Muscle of leg (tissue), 3 donors: ENCODE measurements at regions not wholly inside any gene's neighbourhood (a gene's known extent, or its start where the extent isn't known, plus 50 kb on each side); places are given as distances from the start of the nearest gene placed in this dataset.
A peak's percentile ranks its signal among the peaks of the same experiment; 100 is the strongest.

Experiments
- DNase-seq: peaks from one replicate; pipeline ENCODE4 v3.0.0; 2013
- H3K27ac ChIP-seq: one replicate; pipeline ENCODE4 v1.5.1; 2013; ENCODE audit warnings: mild to moderate bottlenecking, low read length, control low read depth
- H3K27me3 ChIP-seq: one replicate; pipeline ENCODE4 v1.6.1; 2013; ENCODE audit warnings: low read length; ENCODE audit not compliant: control insufficient read depth, insufficient read depth
- H3K36me3 ChIP-seq: one replicate; pipeline ENCODE4 v1.6.1; 2013; ENCODE audit warnings: low read length; ENCODE audit not compliant: control insufficient read depth, insufficient read depth
- H3K4me1 ChIP-seq: one replicate; pipeline ENCODE4 v1.6.1; 2013; ENCODE audit warnings: low read length; ENCODE audit not compliant: control insufficient read depth, insufficient read depth
- H3K4me3 ChIP-seq: one replicate; pipeline ENCODE4 v1.5.1; 2013; ENCODE audit warnings: low read length, control low read depth
- H3K9me3 ChIP-seq: replicated peaks from 2 replicates; pipeline ENCODE4 v1.6.1; 2013; ENCODE audit warnings: low read depth, low read length; ENCODE audit not compliant: control insufficient read depth
- WGBS: methylation state at CpG from one replicate; pipeline ENCODE4 v1.1.5; 2013; ENCODE audit warnings: missing lambda C conversion rate; ENCODE audit not compliant: insufficient coverage; 5-methylcytosine and 5-hydroxymethylcytosine counted together

DNA sequence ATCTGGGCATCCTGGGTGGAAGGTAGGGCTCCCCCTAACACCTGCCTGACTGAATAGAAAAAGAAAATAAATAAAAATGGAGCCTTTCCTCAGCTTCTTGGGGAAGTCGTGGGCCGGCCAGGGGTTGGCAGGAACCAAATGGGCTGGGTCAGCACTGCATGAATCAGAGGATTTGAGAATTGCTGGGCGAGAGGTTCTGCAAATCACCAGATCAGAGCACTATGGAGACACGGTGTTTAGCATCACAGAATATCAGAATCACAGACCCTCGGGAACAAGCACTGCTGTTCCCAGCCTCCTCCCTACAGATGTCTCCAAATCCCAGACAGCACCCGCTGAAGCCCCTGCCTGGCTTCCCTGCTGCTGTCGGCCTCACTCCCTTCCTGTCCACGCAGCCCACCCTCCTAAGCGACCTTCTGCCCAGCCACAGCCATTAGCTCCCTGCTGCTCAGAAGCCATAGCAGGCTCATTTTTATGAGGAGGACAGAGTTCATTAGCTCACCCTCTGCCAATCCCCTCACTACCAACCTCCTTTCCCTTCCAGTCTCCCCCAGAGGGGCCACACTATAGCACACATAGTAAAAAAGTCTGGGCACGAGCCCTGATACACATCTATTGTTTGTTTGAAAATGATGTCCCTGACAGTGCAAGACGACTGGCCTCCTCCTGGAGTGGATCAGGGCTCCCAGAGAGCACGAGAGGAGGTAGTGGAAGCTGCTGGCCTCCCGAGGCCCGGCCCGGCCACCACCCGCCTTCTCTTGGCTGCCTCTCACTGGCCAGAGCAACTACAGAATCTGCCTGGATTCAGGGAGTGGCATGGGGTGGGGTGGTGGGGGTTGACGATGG lies 64.6 kb upstream of the TAF1B start:
- 56% methylated on average over 13 of the region's 17 CpGs for WGBS
- H3K4me3 ChIP-seq, result no peak overlapping the region
- H3K36me3 ChIP-seq, result no peaks in the 10 kb centered on the region
- H3K27me3 ChIP-seq, result no peaks in the 10 kb centered on the region
- DNase-seq, result no peak
- H3K4me1 ChIP-seq, result peaks cover 17% of the 10 kb centered on the region
- no peaks in the 10 kb centered on the region for H3K9me3 ChIP-seq
- no peak overlapping the region for H3K27ac ChIP-seq

DNA sequence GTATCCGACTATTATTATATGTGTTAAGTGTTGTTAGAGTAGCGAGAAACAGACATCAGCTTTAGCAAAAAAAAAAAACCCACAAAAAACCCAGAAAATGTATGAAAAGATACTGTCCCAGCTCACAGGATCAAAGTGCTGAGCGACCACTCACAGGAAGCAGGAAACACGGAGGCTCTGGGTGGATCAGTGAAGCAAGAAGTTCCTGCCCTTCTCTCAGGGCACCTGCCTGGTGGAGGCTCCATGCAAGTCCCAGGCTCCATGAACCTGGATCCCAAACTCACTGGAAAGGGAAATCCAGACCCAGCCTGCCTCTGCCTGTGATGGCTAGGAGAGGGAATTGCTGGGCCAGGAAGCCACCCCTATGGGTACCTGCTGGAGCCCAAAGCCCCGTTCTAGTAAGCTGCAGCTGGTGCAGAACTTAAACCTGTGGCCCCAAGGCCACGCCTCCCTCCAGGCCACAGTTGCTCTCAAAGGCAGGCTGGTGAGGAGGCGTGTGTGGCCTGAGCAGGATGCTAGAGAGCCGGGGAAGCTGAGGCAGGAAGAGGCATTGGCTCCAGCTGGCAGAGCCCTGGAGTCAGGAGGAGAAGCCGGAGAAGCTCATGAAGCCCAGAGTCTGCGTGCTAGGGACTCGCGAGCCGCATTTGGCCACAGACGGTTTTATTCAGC lies 63.5 kb upstream of the TAF1B start:
- H3K9me3 ChIP-seq, result no peaks in the 10 kb centered on the region
- H3K4me3 ChIP-seq, result no peak overlapping the region
- H3K27ac ChIP-seq, result no peak overlapping the region
- peaks cover 8% of the 10 kb centered on the region for H3K4me1 ChIP-seq
- H3K27me3 ChIP-seq, result no peaks in the 10 kb centered on the region
- DNase-seq, result no peak
- WGBS, result 76% methylated on average over 12 of the region's 14 CpGs
- no peaks in the 10 kb centered on the region for H3K36me3 ChIP-seq

GRCh38 chr2:9780368-9781130 lies 62.7 kb upstream of the TAF1B start:
- Histone ChIP-seq H3K27ac (no peak overlapping the region), H3K9me3 (no peaks in the 10 kb centered on the region), H3K27me3 (no peaks in the 10 kb centered on the region), H3K4me1 (peaks cover 8% of the 10 kb centered on the region), H3K36me3 (no peaks in the 10 kb centered on the region), H3K4me3 (no peak overlapping the region)
- 86% methylated on average over 8 of the region's 10 CpGs for WGBS
- no peak for DNase-seq

- Histone ChIP-seq H3K4me1 (peaks cover 8% of the 10 kb centered on the region), H3K4me3 (no peak overlapping the region), H3K36me3 (no peaks in the 10 kb centered on the region), H3K9me3 (no peaks in the 10 kb centered on the region), H3K27ac (no peak overlapping the region), H3K27me3 (no peaks in the 10 kb centered on the region)
- WGBS, result 92% methylated on average over 3 of the region's 9 CpGs
- DNase-seq, result no peak
These were observed 62.0 kb upstream of the TAF1B start for GRCh38 chr2:9781252-9781651.

DNA sequence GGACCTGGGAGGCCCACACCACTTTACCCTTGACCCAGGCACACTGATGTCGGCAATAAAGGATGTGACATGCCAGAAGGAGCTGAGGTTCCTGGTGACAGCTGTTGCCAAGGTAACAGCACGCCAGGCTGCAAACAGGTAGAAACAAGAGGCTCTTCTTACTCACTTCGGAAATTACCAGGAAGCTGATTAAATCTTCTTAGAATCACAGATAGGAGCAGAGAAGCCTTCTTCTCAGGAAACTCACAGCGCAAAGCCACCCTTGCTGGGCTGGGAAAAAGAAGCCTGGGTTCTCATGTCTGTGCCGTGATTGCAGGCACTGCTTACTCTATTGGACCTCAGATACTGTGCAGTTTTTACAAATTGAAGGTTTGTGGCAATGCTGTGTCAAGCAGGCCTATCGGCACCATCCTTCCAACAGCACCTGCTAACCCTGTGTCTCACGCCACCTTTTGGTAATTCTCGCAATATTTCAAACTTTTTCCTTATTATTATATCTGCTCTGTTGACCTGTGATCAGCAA lies 61.0 kb upstream of the TAF1B start:
- 66% methylated on average over 4 of the region's 8 CpGs for WGBS
- no peaks in the 10 kb centered on the region for H3K36me3 ChIP-seq
- peak overlapping the region; percentile 9 for H3K27ac ChIP-seq
- H3K4me3 ChIP-seq, result no peak overlapping the region
- H3K4me1 ChIP-seq, result peaks cover 8% of the 10 kb centered on the region
- no peak for DNase-seq
- no peaks in the 10 kb centered on the region for H3K27me3 ChIP-seq
- H3K9me3 ChIP-seq, result no peaks in the 10 kb centered on the region

DNA sequence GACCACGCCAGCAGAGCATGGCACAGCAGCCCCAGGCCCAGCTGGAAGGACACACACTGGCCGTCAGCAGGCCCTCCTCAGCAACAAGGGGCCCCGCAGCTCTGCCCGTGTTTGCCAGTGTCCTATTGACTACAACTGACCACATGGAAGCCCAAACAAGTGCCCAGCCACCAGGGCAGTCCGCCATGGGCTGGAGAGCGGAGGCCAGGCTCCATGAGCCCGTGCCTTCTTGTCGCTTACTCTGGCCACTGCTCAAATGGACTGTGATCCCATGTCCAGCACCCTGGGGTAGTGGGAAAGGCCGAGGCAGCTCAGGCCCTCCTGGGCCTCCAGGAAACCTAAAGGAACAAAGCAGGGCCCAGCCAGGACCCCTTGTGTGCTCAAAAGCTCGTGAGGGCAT lies 53.9 kb upstream of the TAF1B start:
- Histone ChIP-seq H3K36me3 (no peaks in the 10 kb centered on the region), H3K4me1 (peaks cover 8% of the 10 kb centered on the region), H3K27me3 (no peaks in the 10 kb centered on the region), H3K9me3 (peaks cover 4% of the 10 kb centered on the region), H3K27ac (no peak overlapping the region), H3K4me3 (no peak overlapping the region)
- WGBS, result 89% methylated on average over 10 of the region's 10 CpGs
- no peak for DNase-seq

DNA sequence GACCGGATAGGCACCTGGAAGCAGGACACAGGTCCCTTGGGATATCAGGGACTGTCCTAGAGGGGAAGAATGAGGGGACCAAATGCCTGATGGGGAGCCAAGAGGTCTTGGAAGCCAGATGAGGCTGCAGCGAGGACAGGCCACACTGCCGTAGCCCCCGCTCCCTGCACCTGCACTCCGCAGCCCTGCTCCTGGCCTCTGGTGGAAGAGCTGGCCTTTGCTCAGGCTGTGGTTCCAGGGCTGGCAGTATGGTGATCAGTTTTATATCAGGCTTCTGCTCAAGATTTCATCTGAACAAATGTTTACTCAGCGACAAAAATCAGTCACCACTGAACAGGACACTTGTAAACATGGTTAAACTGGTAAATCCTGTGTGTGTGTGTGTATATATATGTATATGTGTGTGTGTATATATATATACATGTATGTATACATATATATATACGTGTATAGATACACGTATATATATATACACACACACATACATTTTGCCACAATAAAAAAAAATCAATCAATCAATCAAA lies 52.5 kb upstream of the TAF1B start:
- Histone ChIP-seq H3K4me3 (no peak overlapping the region), H3K9me3 (peaks cover 4% of the 10 kb centered on the region), H3K36me3 (no peaks in the 10 kb centered on the region), H3K27me3 (no peaks in the 10 kb centered on the region), H3K4me1 (peaks cover 8% of the 10 kb centered on the region), H3K27ac (no peak overlapping the region)
- no peak for DNase-seq
- WGBS, result 74% methylated on average over 5 of the region's 8 CpGs

GRCh38 chr2:9791711-9792110 lies 51.6 kb upstream of the TAF1B start:
- Histone ChIP-seq H3K36me3 (no peaks in the 10 kb centered on the region), H3K4me3 (no peak overlapping the region), H3K27ac (no peak overlapping the region), H3K9me3 (peaks cover 4% of the 10 kb centered on the region), H3K27me3 (no peaks in the 10 kb centered on the region), H3K4me1 (peaks cover 8% of the 10 kb centered on the region)
- DNase-seq, result no peak
- 75% methylated on average over 4 of the region's 4 CpGs for WGBS

GRCh38 chr2:9793156-9793917 lies 49.9 kb upstream of the TAF1B start:
- 76% methylated on average over 12 of the region's 13 CpGs for WGBS
- no peak overlapping the region for H3K27ac ChIP-seq
- DNase-seq, result no peak

More at GRCh38 chr2:9793156-9793917, 49.9 kb upstream of the TAF1B start:
- Histone ChIP-seq H3K4me3 (no peak overlapping the region), H3K27me3 (no peaks in the 10 kb centered on the region), H3K9me3 (peaks cover under 1% of the 10 kb centered on the region), H3K36me3 (no peaks in the 10 kb centered on the region), H3K4me1 (peaks cover 8% of the 10 kb centered on the region)
